Activated CD4-positive, alpha-beta T cell treated with anti-CD3 and anti-CD28 coated beads, Interleukin-2, amount 50 U/mL, for 24 hours (primary cell): ENCODE measurements at regions not wholly inside any gene's neighbourhood (a gene's known extent, or its start where the extent isn't known, plus 50 kb on each side); places are given as distances from the start of the nearest gene placed in this dataset.

ENCODE experiments used
- DNase-seq, 2 donors: peaks; one replicate each; pipeline ENCODE4 v3.0.0-alpha.2; 2020; ENCODE audit warnings: low read depth in 1 of 2, low spot score in 1 of 2

DNA sequence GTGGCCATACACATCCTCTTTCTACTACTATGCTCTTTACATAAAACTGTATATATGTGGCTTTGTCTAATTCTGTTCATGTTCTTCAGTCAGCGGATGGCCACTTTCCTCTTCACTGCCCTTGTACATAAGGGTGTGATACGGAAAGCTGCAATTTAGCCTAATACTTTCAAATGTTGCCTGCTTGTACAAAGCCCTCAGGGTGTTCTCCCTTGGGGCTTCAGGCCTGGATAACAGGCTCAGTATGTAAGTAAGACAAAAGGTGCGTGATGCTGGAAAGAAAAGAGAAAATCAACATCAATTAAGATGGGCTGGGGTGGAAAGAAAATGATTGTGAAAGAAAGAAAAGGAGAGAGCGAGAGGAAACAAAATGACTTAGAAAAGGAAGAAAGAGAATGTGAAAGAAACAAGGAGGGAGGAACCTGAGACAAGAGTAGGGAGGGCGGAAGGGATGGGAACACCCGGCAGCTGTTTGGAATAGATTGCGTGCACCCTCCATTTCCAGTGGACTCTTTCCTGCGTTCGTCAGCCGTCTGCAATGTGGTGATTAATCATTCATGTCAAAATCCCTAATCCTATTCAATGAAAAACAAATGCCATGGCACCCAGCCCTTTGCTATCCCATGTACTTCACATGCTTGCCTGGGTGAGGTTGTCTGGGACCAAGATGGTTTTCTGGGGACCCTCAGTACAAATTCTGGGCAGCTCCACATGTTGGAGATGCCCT is 553.6 kb downstream of the NUF2 start:
- no peak for DNase-seq

GRCh38 chr1:163875927-163876320 is 554.2 kb downstream of the NUF2 start:
- DNase-seq, result no peak

DNA sequence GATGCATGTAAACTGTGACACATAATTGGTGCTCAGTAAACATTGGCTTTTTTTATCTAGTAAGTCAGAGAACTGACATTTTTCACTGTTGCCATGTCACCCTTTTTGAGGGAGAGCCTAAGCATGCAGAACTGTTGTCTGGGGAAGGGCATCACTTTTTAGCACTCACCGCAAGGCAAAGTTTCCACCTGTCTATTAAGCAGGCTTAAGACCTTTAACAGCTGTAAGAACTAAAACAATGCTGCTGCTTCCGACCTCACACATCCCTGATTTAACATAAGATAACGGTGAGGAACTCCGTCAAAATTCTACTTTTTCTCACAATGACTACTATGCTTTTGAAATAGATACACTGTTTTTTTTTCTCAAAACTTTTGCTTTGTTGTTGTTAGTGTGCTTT is 554.8 kb downstream of the NUF2 start:
- DNase-seq, result no peak

- DNase-seq, result no peak
These were observed 555.3 kb downstream of the NUF2 start for GRCh38 chr1:163877016-163877415.

GRCh38 chr1:163885510-163885909 is 563.8 kb downstream of the NUF2 start:
- no peak for DNase-seq

- no peak for DNase-seq
These were observed 574.2 kb downstream of the NUF2 start for GRCh38 chr1:163896001-163896400.

DNA sequence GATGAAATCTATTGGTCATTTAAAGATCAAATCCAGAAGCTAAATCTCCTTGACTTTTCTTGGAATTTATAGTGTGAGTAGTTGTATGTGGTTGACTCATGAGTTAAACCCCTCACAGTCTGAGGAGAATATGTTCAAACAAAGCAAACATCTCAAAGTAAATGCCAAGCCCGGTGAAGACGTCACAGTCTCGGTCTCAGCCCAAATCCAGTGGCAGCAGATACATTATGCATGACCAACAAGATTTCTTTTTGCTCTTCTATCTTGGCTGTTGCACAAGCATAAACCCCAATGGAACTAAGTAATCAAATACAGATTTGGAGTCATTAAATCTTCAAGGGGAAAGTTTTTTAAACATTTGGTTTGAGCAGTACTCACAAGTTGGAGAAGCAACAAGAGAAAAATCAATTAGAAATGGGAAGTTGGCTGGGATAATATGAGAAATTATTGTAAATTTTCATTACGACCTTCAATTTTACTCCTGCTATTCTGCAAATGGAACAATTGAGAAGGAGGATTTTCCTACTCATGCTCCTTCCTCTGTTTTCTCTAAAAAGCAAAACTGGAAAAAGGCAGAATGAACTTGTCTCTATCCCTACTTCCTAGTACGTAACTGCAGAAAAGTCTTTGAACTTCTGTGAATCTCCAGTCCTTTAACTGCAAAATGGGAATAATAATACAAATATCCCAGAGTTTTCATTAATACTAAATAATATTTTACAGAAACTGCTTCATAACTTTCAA is 575.8 kb downstream of the NUF2 start:
- no peak for DNase-seq

- DNase-seq, result no peak
These were observed 584.5 kb downstream of the NUF2 start for GRCh38 chr1:163906283-163906682.

DNA sequence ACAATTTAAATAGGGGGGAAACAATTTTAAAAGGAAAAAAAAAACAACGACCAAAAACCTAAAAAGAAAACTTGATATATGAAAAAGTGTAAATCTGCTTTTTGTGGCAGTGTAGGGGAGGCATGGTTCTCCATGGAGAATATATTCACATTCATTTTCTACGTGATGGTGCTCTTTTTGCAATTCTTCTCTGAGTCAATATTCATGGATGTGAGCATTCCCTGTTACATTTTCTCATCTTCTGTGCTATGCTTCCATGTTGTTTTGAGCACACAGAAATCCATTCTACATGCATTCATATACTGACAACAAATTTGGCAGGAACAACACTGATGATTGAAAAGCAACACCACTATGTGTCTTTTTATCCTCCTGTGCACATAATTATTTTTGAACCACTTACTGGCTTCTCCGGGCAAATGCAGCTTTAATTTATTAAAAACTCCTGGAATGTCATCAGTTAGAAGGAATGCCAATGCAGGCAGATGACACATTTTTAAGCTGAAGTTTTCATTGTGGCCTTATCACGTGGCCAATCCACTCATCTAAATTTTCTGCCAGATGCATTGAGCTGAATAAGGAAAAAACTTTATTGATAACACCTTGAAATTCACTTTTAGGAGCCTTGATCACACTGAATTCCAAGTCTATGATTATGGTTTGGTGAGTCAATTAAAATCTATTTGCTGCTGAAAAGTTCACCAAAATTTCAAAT is 590.6 kb downstream of the NUF2 start:
- no peak for DNase-seq

DNA sequence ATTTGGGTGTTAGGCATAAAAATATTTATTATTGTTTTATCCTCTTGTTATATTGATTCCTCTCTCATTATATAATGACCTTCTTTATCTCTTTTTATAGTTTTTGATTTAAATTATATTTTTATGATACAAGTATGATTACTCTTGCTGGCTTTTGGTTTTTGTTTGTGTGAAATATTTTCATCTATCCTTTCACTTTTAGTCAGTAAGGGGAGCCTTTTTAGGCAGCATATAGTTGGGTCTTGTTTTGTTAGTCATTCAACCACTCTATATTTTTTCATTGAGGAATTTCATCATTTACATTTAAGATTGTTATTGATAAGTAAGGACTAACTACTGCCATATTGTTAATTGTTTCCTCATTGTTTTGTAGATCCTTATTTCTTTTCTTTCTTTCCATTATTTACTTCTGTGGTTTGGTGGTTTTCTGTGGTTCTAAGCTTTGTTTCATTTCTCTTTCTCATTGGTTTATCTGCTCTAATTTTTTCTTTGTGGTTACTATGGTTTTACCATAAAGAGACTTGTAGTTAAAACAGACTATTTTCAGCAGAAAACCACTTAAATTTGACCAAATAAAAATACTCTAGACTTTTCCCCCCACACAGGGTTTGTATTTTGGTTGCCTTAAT is 593.1 kb downstream of the NUF2 start:
- DNase-seq, result no peak

DNA sequence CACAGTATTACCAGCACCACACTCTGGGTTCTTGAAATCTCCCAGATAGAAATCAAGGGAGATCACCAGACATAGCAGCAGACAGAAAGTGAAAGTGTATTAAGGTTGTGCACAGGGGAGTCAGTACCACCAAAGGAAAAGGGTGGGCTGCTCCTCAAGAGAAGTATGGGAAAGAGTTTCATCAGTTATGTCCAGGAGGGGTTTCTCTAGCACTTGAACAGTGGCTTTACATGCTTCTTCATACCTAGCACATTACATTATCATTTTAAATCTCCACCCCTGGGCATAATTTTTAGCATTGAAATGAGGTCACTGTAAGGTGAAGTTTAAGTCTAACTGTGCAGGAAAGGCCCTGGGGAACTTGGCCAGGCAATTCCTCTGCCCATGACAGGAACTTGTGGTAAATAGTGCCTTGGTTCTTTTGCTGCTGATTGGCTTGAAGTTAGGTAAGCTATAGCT is 601.0 kb downstream of the NUF2 start:
- no peak for DNase-seq

DNA sequence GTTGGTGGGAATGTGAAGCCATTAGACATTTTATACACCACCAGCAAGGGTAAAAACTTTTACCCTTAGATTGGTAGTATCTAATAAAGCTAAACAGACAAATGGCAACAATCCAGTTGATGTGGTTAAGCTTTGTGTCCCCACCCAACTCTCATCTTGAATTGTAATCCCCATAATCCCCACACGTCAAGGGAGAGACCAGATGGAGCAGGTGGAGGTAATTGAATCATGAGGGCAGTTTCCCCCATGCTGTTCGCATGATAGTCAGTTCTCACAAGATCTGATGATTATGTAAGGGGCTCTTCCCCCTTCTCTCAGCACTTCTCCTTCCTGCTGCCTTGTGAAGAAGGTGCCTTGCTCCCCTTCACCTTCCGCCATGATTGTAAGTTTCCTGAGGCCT is 602.3 kb downstream of the NUF2 start:
- DNase-seq, result no peak

- no peak for DNase-seq
These were observed 605.7 kb downstream of the NUF2 start for GRCh38 chr1:163927493-163927892.

DNA sequence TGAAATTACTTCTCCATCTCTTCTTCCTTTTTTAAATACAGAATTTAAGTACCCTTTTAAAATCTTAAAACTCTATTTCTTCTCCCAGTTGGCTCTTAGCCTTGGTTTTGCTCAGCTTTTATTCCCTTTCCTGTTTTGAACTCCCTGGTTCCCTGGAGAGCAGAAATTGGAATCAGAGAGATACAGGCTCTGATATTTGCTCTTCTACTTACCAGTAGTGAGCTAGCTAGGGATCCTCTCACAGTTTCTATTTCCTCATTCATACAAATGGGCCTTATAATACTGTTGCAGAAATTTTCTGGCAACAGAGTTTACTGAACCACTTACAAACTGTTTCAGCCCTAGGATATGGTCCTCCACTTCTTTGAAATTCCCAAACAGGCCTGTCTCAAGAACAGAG is 606.3 kb downstream of the NUF2 start:
- no peak for DNase-seq

- DNase-seq, result no peak
These were observed 606.9 kb downstream of the NUF2 start for GRCh38 chr1:163928651-163929050.

DNA sequence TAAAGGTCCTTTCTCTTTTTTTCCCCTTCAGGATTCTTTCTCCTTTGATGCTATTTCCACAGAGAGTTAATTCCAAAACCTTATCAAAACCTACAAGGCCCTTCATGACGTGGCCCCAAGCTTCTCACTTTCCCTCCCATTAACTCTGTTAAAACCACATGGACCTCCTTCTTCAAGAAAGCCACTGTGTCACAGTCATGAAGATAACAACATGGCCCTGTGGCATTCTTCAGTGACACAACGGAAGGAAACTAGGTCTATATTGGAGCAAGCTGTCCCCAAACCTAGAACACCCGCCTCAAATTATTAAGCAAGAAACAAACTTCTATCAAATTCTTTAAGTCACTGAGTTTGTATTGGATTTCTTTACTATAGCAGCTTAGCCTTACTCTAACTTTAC is 611.1 kb downstream of the NUF2 start:
- no peak for DNase-seq

DNA sequence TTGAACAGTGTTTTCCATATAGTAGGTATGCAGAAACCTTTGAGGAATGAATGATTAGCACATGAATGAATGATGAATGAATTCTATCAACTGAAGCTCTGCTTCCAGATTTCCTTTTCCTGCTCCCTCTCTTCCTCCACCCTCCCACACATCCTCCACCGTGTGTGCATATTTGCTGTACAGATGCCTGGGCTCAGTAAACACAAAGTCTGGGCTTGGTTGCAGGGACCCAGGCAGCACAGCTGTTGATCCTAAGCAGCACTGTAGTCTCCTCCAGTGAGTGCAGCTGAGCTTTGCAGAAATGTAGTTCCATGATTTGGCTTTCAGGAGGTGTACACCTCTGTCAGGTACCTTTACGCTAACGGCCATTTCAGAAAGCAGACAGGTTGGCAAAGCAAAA is 611.7 kb downstream of the NUF2 start:
- no peak for DNase-seq

GRCh38 chr1:163935738-163936374 is 614.1 kb downstream of the NUF2 start:
- no peak for DNase-seq

DNA sequence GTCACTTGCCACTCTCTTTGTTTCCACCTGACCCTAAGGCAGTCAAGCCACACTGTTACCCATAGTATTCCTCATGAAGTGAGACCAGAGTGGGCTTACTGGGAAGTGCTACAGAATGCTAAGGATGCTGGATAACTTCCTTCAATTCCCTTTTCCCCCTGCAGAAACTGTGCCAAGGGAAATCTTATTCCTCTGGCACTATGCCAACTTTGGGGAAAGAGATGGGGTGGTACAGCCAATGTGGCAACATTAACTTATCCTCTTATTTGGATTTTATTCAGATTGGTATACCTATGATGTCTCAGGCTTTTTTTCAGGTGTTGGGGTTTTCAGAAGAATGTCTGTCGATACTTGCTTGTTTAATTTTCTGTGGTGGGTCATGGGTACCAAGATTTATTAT is 599.4 kb upstream of the PBX1 start:
- DNase-seq, result no peak

- no peak for DNase-seq
These were observed 588.8 kb upstream of the PBX1 start for GRCh38 chr1:163970151-163970550.

DNA sequence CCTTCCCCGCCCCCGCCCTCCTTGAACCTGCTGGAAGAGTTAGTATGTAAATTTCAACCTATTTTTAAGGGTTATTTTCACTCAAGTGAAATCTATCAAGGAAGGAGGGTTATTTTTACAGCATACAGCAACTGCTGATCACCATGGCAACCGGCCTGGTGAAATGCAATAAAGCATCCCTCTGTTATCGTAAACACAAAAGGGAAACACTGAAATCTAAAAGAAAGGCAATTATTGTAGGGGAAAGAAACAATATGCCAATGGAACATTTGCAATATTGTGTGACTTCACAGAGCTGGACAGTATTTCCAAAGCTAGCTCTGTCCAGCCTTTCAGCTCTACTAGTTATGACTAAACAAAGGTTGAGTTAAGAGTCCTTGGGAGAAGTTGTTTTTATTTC is 588.3 kb upstream of the PBX1 start:
- DNase-seq, result no peak
